HFFc6 (cell line): ENCODE measurements at regions not wholly inside any gene's neighbourhood (a gene's known extent, or its start where the extent isn't known, plus 50 kb on each side); places are given as distances from the start of the nearest gene placed in this dataset.

Experiments used
- DNase-seq: peaks from one replicate; pipeline ENCODE4 v3.0.0-alpha.2; 2018
- H3K27ac Mint-ChIP-seq: 2 replicates; pipeline ENCODE4 v1.8.0; 2020; ENCODE audit warnings: mild to moderate bottlenecking, mixed read lengths
- H3K27me3 Mint-ChIP-seq: 2 replicates; pipeline ENCODE4 v1.8.0; 2021; ENCODE audit warnings: mild to moderate bottlenecking, moderate library complexity, mixed read lengths; ENCODE audit not compliant: insufficient read depth
- H3K36me3 Mint-ChIP-seq: 2 replicates; pipeline ENCODE4 v1.8.0; 2021; ENCODE audit warnings: low read depth, mixed read lengths
- H3K4me1 Mint-ChIP-seq: 2 replicates; pipeline ENCODE4 v1.8.0; 2020; ENCODE audit warnings: low read depth, mixed read lengths
- H3K4me3 Mint-ChIP-seq: 2 replicates; pipeline ENCODE4 v1.8.0; 2020; ENCODE audit warnings: mild to moderate bottlenecking, moderate library complexity, mixed read lengths
- H3K9me3 Mint-ChIP-seq: 2 replicates; pipeline ENCODE4 v1.8.0; 2020; ENCODE audit warnings: mild to moderate bottlenecking, mixed read lengths
- CTCF ChIP-seq: fragments of 200-600 bp; sonication (generic); IDR thresholded peaks from 2 replicates; pipeline ENCODE4 v1.5.0; 2021; ENCODE audit warnings: antibody characterized with exemption, mild to moderate bottlenecking

GRCh38 chr2:116133381-116133942 lies 1681.0 kb upstream of the DDX18 start:
- Mint-ChIP-seq H3K27ac (no peak overlapping the region), H3K27me3 (no peaks in the 10 kb centered on the region), H3K4me1 (no peaks in the 10 kb centered on the region), H3K9me3 (peaks cover 23% of the 10 kb centered on the region), H3K36me3 (no peaks in the 10 kb centered on the region), H3K4me3 (no peak overlapping the region)
- TF ChIP-seq CTCF: no peak
- DNase-seq: no peak

GRCh38 chr2:116141891-116142474 lies 1672.5 kb upstream of the DDX18 start:
- Mint-ChIP-seq H3K9me3 (peaks cover 52% of the 10 kb centered on the region), H3K4me3 (no peak overlapping the region), H3K27me3 (no peaks in the 10 kb centered on the region; the same call in 1 of the 2 replicates)

GRCh38 chr2:116142644-116143227 lies 1671.8 kb upstream of the DDX18 start:
- TF ChIP-seq CTCF: no peak
- Mint-ChIP-seq H3K36me3 (0 out of 2 replicates have a peak, but pooled peaks cover 4% of the 10 kb centered on the region), H3K9me3 (peaks cover 52% of the 10 kb centered on the region), H3K27me3 (no peaks in the 10 kb centered on the region; the same call in 1 of the 2 replicates), H3K4me1 (no peaks in the 10 kb centered on the region), H3K27ac (no peak overlapping the region), H3K4me3 (no peak overlapping the region)
- no peak for DNase-seq

More at GRCh38 chr2:116141891-116142474, 1672.5 kb upstream of the DDX18 start:
- Mint-ChIP-seq H3K36me3 (0 out of 2 replicates have a peak, but pooled peaks cover 4% of the 10 kb centered on the region), H3K4me1 (no peaks in the 10 kb centered on the region), H3K27ac (no peak overlapping the region)
- no peak for DNase-seq
- TF ChIP-seq CTCF: no peak

GRCh38 chr2:116145031-116145430 lies 1669.5 kb upstream of the DDX18 start:
- H3K27me3 Mint-ChIP-seq: no peaks in the 10 kb centered on the region; the same call in 1 of the 2 replicates
- H3K27ac Mint-ChIP-seq: no peak overlapping the region
- TF ChIP-seq CTCF: no peak
- H3K36me3 Mint-ChIP-seq: 0 out of 2 replicates have a peak, but pooled peaks cover 4% of the 10 kb centered on the region
- H3K4me3 Mint-ChIP-seq: no peak overlapping the region
- no peaks in the 10 kb centered on the region for H3K4me1 Mint-ChIP-seq
- peaks cover 42% of the 10 kb centered on the region for H3K9me3 Mint-ChIP-seq
- DNase-seq: no peak

GRCh38 chr2:116148361-116148760 lies 1666.1 kb upstream of the DDX18 start:
- TF ChIP-seq CTCF: no peak
- DNase-seq: no peak
- Mint-ChIP-seq H3K36me3 (no peaks in the 10 kb centered on the region), H3K4me3 (no peak overlapping the region), H3K4me1 (no peaks in the 10 kb centered on the region), H3K27ac (no peak overlapping the region), H3K27me3 (no peaks in the 10 kb centered on the region), H3K9me3 (peaks cover 39% of the 10 kb centered on the region)
